Astrocyte of the cerebellum (primary cell): ENCODE measurements at regions not wholly inside any gene's neighbourhood (a gene's known extent, or its start where the extent isn't known, plus 50 kb on each side); places are given as distances from the start of the nearest gene placed in this dataset.

ENCODE experiments used
- DNase-seq: peaks from one replicate; pipeline ENCODE4 v3.0.0-alpha.2; 2011; ENCODE audit warnings: low read depth
- H3K4me3 ChIP-seq: 2 replicates; pipeline ENCODE4 v1.5.1; 2011; ENCODE audit warnings: mild to moderate bottlenecking, low read depth, low read length, moderate library complexity
- in situ Hi-C: cut with HindIII; loops from 2 replicates; pipeline ENCODE4 v1.10.0; 2017; ENCODE audit warnings: low sequenced_read_pairs
- TF ChIP-seq, protein P1 (sequence below): IDR thresholded peaks from 2 replicates; pipeline ENCODE4 v1.5.1; 2012; ENCODE audit warnings: low read length, low read depth, moderate library complexity, mild to moderate bottlenecking; ENCODE audit errors: missing control alignments

- H3K4me3 ChIP-seq = no peak overlapping the region
- in situ Hi-C loops = no loop called here
- TF ChIP-seq, protein P1, sequence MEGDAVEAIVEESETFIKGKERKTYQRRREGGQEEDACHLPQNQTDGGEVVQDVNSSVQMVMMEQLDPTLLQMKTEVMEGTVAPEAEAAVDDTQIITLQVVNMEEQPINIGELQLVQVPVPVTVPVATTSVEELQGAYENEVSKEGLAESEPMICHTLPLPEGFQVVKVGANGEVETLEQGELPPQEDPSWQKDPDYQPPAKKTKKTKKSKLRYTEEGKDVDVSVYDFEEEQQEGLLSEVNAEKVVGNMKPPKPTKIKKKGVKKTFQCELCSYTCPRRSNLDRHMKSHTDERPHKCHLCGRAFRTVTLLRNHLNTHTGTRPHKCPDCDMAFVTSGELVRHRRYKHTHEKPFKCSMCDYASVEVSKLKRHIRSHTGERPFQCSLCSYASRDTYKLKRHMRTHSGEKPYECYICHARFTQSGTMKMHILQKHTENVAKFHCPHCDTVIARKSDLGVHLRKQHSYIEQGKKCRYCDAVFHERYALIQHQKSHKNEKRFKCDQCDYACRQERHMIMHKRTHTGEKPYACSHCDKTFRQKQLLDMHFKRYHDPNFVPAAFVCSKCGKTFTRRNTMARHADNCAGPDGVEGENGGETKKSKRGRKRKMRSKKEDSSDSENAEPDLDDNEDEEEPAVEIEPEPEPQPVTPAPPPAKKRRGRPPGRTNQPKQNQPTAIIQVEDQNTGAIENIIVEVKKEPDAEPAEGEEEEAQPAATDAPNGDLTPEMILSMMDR = no peak
- DNase-seq = no peak
These were observed 105.4 kb upstream of the BCL2L14 start for GRCh38 chr12:11965258-11965910.

DNA sequence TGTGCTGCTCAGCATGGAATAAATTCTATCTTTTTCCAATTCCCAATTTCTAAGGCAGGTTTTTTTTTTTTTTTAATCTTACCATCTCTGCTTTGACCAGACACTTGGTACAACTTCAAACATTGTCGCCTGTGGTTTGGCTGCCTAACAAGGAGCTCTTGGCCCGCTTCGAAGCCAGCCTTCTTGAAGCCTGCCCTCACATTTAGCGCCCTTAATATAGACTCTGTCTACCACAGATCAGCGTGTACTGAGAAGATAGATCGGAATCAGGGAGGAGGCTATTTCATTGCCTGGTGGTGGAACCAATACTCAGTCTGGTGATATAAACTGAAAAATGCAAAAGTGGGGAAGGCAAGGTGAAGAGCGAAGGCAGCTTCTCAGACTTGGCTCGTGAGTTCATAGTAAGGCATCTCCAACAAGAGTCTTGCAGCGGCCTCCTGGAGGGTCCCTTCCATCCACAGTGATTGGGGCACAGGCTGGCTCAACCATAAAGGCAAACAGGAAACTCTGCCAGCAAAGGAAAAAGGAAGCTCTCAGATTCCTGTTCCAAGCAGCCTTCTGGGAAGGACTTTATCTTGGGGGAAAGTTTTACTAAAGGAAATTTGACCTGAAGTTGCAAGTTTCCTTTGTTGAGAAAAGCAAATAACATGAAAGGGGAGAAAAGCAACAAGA, 103.2 kb upstream of the BCL2L14 start:
- no peak overlapping the region for H3K4me3 ChIP-seq
- in situ Hi-C loops = no loop called here
- no peak for DNase-seq
- TF ChIP-seq, protein P1 = no peak

- no peak overlapping the region for H3K4me3 ChIP-seq
- in situ Hi-C loops = no loop called here
- DNase-seq = no peak
- TF ChIP-seq, protein P1 = no peak
These were observed 102.7 kb upstream of the BCL2L14 start for GRCh38 chr12:11968048-11968383.

DNA sequence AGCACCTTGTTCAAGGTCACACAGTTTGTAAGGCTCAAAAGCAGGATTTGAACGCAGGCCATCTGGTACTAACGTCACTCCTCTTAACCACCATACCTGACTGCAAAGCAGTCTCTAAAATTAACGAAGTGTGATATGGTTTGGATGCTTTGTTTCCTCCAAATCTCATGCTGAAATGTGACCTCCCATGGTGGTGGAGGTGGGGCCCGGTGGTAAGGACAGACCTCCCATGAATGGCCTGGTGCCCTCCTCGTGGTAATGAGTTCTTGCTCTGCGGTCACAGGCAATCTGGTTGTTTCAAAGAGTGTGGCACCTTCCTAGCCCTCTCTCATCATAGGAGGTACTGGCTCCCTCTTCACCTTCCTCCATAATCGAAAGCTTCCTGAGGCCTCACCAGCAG, 102.2 kb upstream of the BCL2L14 start:
- in situ Hi-C loops = no loop called here
- TF ChIP-seq, protein P1 = no peak
- DNase-seq = no peak
- no peak overlapping the region for H3K4me3 ChIP-seq

GRCh38 chr12:11969437-11970154, 101.1 kb upstream of the BCL2L14 start:
- DNase-seq = no peak
- no peak overlapping the region for H3K4me3 ChIP-seq
- TF ChIP-seq, protein P1 = no peak
- in situ Hi-C loops = no loop called here

- H3K4me3 ChIP-seq = no peak overlapping the region
- no peak for DNase-seq
- in situ Hi-C loops = no loop called here
- TF ChIP-seq, protein P1 = no peak
These were observed 100.6 kb upstream of the BCL2L14 start for GRCh38 chr12:11970155-11970520.
